Right forelimb (tissue), 1 donor: ENCODE measurements at regions not wholly inside any gene's neighbourhood (a gene's known extent, or its start where the extent isn't known, plus 50 kb on each side); places are given as distances from the start of the nearest gene placed in this dataset.
"Not testable (repeated sequence)": the region's sequence is repeated elsewhere in the genome, so short reads cannot be mapped to it uniquely, and the experiment has no call there.

Experiments used
- DNase-seq: peaks from one replicate; pipeline ENCODE4 v3.0.0-alpha.2; 2018

DNA sequence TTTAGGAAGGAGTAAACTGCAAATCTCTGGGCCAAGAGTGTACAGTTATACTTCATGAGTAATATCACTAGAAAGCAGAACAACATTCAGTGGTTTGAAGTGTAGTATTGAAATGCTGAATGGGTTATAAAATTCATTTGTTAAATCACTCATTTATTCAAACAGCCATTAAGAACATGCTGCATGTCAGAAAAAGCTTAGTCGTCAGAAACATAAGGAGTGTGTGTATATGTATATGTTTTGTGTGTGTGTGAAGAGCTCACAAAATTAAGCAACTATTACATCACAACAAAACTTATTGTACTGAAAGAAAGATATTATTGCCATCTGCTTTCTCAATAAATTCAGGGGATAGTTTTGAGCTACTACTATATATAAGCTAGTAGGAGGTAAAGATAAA lies 165.4 kb upstream of the PCDH9 start:
- no peak for DNase-seq

DNA sequence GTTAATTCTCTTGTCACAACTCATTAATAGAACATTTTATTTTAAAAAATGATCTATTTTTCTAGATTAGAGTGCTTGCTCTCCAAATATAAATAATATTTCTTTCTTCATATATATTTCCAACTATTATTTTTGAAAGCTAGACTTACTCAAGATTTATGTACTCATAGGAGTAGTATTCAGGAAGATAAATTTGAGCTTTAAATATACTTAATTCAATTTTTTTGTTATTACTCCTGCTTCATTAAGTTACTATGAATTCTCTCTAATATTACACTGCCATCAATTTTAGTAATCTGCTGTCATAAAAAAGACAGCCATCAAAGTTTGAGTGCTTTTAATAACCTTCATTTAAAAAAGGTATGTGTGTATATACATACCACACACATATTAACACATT lies 161.9 kb upstream of the PCDH9 start:
- DNase-seq: no peak

DNA sequence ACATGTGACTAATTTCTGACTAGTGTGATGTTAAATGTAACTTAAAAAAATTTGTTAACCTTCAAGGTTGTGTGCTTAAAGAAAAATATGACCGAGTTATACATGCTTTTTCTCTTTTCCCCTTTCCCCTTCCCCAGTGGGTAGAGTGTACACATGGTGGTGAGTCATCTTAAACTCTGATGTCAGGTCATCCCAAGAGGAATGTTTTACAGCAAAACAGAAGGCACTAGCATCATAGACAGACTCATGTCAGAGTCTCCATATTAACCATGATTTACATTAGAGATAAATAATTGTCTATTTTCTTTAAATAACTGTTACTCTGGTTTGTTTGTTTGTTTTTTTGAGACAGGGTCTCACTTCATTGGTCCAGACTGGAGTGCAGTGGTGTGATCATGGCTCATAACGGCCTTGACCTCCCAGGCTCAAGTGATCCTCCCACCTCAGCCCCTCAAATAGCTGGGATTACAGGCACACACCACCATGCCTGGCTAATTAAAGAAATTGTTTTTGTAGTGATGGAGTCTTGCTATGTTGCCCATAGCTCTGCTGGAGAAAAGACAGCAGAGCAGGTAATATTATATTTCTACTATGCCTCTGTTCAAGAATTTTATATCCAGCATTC lies 160.4 kb upstream of the PCDH9 start:
- no peak for DNase-seq

DNA sequence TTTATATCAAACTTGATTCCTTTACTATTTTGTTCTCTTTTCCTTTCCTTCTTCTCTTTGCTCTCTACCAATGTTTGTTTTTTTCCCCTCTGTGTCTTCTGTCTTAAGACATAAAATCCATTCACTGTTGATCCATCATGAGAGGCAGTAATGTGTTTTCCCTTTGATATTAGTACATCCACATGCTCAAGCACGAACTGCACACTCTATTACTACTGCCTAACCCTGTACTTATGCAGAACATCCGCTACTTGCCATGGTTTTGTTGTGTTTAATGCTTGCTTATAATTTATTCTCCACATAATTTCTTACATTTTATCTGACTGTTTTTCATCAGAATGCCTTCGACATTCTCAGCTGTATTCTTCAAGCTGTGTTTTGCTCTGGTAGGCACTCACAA lies 159.0 kb upstream of the PCDH9 start:
- DNase-seq: no peak

DNA sequence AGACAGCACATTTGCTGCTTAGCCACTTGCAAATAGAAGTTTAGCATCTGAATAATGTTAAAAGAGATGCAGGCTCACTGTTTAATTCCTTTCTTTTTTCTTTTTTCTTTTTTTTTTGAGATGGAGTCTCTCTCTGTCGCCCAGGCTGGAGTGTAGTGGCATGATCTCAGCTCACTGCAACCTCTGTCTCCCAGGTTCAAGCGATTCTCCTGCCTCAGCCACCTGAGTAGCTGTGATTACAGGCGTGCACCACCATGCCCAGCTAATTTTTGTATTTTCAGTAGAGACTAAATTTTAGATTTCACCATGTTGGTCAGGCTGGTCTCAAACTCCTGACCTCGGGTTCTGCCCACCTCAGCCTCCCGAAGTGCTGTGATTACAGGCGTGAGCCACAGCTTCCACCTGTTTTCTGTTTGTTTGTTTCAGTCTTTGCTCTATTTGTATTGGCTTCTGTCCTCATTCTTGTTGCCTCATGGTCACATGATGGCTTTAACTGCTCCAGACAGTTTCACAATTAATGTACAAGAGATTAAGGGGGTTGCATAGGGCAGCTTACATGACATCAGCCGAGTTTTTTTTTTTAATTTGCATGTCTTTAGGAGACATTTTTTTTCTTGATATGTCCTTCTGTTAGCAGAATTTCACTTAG lies 153.1 kb upstream of the PCDH9 start:
- not testable (repeated sequence) for DNase-seq

DNA sequence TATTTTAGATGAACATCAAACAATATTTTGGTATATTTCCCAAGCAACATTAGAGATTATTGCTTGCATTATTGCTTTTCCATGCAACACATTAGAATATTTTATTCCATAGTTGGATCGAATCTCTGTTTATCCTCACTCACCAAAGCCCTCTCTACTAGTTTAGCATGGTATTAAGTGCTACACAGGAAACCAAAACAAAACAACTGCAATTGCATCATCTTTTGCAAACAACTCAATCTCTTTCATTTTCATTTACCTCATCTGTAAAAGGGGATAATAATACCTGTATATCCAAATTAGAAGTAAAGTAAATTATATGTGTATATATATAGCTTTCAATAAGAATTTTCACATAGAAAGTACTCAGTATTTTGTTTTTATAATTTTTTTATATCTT lies 147.8 kb upstream of the PCDH9 start:
- DNase-seq: no peak

DNA sequence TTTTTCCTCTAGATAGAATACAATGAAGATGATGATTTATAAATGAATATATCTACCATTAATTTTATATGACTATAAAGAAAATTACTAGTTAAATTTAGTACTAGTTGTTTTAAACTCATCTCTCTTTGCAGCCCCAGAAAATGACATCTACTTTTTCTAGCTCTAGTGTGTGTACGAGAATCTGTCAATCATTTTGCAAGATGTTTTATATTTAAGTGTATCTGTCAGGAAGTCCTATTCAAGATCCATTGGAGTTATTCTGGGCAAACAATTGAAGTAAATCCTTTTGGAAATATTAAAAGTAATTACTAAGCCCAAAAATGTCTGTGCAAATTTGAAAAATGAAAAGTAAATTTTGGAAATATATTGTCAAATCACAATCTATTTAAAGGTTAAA lies 144.3 kb upstream of the PCDH9 start:
- DNase-seq: no peak

DNA sequence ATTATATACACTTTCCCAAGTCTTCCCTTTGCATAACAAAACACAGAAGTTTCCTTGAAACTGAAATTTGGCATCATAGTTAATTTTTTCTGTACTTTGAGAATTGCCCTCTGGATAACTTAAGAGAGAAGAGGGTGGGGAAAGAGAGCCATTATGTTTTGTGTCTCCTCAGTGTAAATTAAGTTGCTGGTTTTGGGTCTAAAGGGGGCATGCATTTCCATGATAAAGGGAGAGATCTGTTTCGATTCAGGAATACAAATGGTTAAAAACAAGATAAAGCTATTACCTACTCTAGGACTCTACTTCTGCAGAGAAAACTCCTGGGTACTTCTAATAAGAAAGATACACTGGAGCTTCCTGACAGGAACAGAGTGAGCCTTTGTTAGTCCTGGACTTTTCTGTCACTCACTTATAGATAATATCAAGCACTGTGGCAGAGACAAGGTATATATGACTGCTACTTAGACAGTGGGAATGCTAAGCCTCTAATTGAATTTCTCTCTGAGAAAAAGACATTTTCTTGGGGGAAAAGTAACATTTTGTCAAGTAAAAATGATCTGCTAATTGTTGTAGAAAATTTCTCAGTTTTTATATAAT lies 142.8 kb upstream of the PCDH9 start:
- no peak for DNase-seq

DNA sequence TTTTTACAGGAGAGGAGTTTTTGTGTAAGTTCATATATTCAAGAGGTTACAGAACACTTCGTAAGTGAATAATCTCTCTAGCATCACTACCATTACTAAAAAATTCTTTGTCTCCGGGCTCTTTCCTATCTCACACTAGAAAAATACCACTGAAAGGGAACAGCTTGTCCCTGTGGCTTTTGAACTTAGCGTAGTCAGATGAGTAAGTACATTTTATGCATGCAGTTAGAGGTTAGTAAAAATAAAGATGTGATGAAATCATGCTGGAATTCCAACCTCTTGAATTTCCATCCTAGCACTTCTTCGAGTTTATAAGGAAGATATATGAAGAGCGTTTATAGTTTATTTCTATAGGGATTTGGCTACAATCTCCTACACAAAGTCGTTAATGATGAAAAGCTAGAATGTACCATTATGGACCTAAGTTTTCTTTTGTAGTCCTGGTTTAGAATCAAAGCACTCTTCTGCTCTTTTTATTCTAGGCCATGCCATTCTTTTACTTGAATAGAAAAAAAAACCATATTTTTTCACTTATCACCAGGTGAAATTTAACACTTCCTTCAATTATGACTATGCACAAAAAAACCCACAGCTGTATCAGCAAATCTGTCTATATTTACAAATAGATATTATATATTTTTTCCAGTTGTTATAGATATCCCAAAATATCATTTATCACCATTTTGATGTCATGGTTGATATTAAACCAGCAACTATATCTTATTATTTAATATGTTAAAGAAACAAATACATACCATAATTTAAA lies 139.9 kb upstream of the PCDH9 start:
- DNase-seq: no peak

DNA sequence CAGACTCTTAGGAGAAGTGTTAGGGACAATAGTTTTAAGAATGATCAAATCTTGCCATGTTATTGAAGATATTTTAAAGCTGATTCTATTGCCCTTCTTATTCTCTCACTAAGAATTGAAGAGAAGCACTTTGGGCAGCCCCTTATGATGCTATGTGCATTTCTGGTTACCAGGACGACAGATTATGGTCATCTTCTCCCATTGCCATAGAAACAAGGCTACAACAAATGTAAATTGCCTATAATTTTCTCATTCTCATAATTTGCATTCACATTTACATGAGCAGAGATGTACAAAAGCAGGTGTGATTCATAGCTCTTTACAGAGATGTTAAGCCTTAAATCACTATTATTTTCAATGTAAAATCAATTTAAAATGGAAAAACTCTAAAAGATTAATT lies 137.3 kb upstream of the PCDH9 start:
- DNase-seq: no peak

DNA sequence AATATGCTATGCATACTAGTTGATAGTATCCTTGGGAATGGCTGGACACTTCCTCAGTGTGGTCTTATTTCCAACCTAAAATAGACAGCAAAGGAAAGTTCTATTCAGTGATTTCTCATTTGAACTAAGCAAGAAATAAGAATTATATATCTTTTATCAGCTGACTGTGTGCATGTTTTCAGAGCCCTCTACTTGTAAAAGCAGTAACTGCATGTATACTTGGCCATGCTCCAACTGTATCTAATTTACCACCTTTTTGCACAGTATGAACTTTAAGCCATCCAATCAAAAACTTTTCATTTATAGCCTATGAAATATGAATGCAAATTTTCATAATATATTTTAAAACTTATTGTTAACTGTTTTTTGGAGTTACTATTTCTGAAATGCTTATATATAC lies 136.4 kb upstream of the PCDH9 start:
- DNase-seq: no peak

DNA sequence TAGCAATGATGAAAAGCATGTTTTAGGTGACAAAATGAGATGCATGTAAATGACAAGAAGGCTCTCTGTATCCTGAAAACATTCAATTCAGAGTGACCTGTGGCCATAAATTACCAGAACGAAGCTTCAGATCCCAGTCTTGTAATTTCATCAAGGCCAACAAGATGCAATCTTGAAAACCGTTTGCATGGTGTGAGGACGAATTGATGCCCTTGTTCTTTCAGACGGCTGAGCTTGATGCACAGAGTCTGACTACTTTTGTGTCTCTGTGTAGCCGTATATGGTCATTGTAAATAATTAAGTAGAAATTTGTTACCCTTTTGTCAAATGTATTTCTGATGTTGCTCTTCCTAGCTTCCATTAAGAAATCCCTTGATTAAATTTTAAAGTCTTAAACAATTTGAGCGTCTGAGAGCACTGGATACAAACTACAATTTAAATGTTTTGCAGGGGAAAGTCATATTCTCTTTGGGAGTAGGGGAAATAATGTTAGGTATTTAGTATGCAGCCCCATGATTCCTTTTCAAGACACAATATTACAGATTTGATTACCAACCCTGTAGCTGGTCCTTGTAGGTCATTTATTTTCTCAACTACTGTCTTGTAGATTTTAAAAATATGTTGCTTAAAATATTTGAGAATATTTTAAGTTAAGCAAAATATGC lies 125.8 kb upstream of the PCDH9 start:
- DNase-seq: no peak

DNA sequence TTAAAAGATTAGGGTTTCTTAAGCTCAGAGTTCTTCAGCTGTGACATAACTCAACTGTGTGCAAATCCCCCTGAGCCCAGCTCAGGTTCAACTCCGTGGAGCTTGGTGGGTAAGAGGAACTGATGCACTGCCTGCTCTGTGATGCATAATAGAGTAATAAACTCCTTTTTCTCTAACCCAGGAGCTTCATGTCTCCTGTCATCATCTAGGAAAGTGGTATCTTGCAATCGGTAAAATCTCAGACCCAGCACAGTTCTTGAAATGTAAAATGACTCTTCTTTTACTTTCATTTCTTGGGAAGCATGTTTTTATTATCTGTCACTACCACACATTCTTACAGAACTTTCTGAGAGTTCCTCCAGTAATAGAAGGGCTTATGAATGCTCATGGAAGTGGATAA lies 123.8 kb upstream of the PCDH9 start:
- DNase-seq: no peak

DNA sequence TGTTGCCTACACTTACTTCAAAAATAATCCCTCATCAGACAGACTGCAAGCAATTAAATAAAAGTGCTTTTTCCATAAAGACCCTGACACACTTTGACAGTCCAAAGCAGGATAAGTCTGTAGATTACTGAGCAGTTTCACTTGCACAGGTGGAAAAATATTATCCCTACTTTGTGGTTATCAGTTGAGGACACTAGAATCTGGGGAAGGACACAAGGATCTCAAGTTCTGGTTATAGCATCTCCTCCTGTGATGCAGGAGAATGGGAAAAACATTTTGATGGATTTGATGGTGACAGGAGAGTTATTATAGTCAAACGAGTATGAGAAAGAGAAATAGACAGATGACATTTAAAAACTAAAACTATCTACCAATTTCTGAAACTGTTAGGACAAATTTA lies 122.9 kb upstream of the PCDH9 start:
- DNase-seq: no peak

DNA sequence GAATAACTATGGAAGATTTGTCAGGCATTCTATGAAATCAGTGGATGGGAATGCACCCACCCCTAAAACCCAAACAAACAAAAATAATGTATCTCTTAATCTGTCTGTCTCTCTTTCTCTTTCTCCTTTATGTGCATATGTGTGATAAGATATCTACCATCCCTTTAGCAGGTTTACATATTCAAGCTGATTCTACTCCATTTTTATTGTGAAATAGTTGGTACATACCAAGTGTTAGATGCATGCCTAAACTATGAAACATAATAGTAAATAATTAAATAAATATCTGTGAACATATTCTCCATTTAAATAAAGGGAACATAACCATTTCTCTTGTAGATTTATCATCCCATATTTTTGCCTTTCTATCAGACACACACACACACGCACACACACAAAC lies 121.8 kb upstream of the PCDH9 start:
- no peak for DNase-seq

DNA sequence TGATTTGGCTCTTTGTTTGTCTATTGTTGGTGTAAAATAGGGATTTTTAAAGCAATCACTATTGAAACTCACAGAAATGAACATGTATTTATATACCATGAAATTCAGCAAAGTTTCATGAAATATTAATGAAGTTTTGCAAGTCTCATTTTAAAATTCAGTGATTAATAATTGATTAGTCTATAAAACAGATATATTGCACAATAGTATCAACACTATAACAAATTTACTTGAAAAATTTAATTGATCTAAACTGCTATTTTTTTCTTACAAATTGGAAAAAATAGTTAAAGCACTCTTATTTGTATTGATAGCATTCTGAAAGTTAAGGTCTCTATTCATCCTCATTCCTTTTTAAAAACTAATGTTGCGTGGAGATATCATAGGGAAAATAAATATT lies 121.0 kb upstream of the PCDH9 start:
- DNase-seq: no peak

DNA sequence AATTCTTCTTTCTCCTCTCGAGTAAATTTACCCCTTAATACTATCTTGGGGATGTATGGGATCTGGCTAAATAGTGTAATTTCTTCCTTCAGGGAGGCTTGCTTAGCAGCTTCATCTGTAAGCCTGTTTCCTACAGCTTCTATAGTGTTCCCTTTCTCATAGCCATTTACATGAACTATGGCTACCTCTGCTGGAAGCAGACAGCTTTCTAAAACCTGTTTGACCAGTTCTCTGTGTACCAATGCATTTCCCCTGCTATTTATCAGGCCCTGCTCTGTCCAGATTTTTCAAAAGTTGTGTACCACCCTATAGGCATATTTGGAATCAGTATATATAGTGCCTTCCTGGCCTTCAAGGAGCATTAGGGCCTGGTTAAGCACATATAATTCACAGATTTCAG lies 113.6 kb upstream of the PCDH9 start:
- no peak for DNase-seq

DNA sequence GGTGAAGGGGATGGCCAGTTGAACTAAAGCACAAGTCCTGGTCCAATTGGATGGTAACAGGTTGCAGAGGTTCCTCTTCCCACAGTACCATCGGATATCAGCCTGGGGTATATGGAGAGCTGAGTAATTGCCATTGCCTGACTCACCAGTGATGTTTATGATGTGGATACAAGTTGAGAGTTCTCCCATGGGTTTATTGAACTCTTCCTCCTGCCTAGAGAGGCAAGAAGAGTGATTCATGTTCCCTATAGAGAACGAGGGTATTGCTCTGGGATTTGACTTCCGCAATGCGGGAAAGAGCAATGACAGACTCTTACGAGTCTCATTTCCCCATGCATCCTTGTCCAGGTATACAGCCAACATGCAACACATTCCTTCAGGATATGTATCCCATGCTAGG lies 111.3 kb upstream of the PCDH9 start:
- no peak for DNase-seq

DNA sequence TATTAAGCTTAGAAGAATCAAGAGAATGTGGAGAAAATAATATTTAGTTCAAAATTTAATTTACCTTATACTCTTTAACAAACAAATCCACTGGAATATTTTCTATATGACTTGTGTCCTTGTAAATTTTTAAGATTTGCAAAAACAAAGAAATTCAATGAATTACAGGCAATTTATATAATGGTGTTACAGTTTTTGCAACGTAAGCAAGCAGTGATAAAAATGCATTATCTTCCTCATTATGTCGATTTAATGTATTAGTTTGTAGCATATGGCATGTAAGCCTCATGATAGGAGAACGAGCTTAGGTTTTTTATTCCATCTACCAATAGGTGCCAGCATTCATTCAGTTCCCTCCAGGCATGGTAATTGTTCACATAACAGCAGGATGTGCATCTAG lies 100.0 kb upstream of the PCDH9 start:
- DNase-seq: no peak

DNA sequence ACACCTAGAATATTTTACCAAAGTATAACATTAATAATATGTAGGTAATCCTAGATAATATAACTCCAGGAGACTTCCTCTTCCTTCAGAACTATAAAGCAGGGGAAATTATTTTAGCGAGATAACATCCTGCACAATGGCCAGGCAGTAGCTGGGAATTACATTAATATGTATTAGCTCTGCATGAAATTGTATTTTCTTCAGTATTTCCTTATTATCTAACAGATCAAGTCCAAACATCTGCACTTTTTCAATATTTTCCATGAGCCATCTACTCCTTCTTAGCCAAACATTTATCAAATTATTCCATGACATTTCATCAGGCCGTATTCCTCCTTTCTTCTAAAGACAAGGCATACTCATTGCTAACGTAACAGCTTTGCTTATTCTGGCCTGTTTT lies 98.8 kb upstream of the PCDH9 start:
- DNase-seq: no peak

DNA sequence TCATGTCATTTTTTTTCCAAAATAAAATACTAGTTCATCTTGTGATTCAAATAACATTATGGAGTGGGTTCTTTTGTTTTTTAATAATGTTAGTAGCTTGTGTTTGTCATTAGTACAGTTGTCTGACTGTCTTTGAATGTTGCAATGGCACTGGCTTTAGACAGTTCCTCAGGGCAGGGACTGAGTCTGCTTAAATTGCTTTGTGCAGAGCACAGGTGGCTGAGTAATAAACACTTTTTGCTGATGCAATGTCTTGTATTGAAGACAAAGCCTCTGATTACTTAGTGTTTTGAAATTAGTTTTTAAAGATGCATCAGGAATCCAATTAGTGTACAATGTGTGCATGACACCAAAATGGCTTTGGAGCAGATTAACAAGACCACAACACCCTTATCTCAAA lies 88.7 kb upstream of the PCDH9 start:
- DNase-seq: no peak

DNA sequence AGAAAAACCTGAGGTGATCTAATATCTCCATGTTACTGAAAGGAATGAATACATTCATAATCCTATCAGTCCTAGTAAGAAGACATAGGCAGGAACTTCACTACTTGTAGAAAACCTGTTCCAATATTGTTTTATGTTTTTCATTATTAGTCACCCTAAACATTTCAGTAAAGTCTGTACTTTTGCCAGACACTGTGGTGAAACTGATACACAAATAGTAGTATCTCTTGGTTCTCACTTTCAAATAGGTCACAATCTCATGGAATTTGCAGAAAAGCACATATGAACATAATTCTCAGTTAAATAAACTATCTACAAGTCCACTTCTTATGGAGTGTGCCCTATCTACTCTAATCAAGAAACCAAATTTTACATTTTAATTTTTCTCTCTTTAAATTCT lies 88.3 kb upstream of the PCDH9 start:
- DNase-seq: no peak

DNA sequence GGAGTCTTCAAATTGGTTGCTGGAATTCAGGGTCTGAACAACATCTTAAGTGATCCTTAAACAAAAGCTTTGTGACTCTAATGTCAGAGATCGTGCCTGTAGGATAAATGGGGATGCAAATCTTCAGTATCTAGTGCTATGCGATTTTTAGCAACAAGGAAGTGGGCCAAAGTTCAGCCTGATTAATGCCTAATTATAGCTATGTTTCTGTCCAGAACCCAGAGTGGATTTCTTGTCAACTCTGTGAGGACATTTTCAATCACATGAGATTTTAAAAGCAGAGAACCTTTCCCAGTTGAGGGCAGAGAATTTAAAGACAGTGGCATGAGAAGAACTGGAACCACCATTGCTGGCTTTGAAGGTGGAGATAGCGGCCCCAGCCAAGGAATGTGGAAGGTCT lies 84.3 kb upstream of the PCDH9 start:
- DNase-seq: no peak
